ENCODE measurements at regions not wholly inside any gene's neighbourhood (a gene's known extent, or its start where the extent isn't known, plus 50 kb on each side); places are given as distances from the start of the nearest gene placed in this dataset.

DNA sequence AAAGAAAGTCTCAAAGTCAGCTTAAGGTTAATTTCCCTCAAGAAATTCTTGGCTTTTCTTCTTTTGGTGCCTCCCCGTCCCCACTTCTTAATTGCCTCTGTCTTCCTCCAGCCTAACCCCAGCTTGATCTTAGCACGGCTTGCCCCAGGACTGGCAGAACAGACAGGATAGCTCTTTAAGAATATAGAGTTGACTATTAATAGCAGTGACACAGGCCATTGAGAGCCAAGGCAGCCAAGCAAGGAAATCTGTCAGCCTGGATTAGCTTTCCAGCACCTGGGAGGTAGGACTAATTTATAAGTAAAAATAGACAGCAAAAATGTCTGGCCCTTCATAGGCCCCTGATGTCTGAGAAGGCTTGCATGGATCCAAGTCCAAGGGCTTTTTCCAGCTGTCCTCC, 384.6 kb upstream of the SLC30A5 start:
- TF ChIP-seq PBX2 (CRISPR knock-in tag; IDR thresholded peaks at IDR 0.05; ENCODE audit: low read depth) (no peak), PBX2 (tag; conservative IDR thresholded peaks at IDR 0.05; ENCODE audit: low read depth) (no peak), HNRNPUL1 (IDR thresholded peaks at IDR 0.05; ENCODE audit: low read length) (no peak), GABPA (tag; conservative IDR thresholded peaks at IDR 0.05; ENCODE audit: low read depth) (no peak), TCF7L2 (IDR thresholded peaks at IDR 0.05; ENCODE audit: low read depth, low read length) (no peak), MAFF (IDR thresholded peaks at IDR 0.05; ENCODE audit: low read length) (no peak), TRIM24 (IDR thresholded peaks at IDR 0.05) (no peak), POLR2A (conservative IDR thresholded peaks at IDR 0.05) (no peak), OTX1 (CRISPR knock-in tag; IDR thresholded peaks at IDR 0.05) (no peak), BACH1 (tag; IDR thresholded peaks at IDR 0.05) (no peak), SRF (CRISPR knock-in tag; IDR thresholded peaks at IDR 0.05) (no peak)
- TF ChIP-seq, protein P1, sequence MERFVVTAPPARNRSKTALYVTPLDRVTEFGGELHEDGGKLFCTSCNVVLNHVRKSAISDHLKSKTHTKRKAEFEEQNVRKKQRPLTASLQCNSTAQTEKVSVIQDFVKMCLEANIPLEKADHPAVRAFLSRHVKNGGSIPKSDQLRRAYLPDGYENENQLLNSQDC (CRISPR knock-in tag; IDR thresholded peaks at IDR 0.05): no peak
- TF ChIP-seq, protein P2, sequence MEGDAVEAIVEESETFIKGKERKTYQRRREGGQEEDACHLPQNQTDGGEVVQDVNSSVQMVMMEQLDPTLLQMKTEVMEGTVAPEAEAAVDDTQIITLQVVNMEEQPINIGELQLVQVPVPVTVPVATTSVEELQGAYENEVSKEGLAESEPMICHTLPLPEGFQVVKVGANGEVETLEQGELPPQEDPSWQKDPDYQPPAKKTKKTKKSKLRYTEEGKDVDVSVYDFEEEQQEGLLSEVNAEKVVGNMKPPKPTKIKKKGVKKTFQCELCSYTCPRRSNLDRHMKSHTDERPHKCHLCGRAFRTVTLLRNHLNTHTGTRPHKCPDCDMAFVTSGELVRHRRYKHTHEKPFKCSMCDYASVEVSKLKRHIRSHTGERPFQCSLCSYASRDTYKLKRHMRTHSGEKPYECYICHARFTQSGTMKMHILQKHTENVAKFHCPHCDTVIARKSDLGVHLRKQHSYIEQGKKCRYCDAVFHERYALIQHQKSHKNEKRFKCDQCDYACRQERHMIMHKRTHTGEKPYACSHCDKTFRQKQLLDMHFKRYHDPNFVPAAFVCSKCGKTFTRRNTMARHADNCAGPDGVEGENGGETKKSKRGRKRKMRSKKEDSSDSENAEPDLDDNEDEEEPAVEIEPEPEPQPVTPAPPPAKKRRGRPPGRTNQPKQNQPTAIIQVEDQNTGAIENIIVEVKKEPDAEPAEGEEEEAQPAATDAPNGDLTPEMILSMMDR (IDR thresholded peaks at IDR 0.05 in 2 of 3, conservative IDR thresholded peaks at IDR 0.05 in 1 of 3; ENCODE audit: insufficient read depth in 2 of 3, low read depth in 1 of 3, low read length in 3 of 3): no peak

Measured in K562 (cell line).